WTC11 (cell line): ENCODE measurements at regions not wholly inside any gene's neighbourhood (a gene's known extent, or its start where the extent isn't known, plus 50 kb on each side); places are given as distances from the start of the nearest gene placed in this dataset.

Experiments
- EMX1 ChIP-seq: fragments of 250-450 bp; sonication (Bioruptor Pico); IDR thresholded peaks from 2 replicates; pipeline ENCODE4 v1.8.0; 2021; ENCODE audit warnings: mild to moderate bottlenecking
- ESRRA ChIP-seq: sonication (generic); formaldehyde crosslinking; IDR thresholded peaks from 2 replicates; pipeline ENCODE4 v1.8.1; 2022; ENCODE audit warnings: mild to moderate bottlenecking, missing genetic modification reagents, borderline replicate concordance
- ETV6 ChIP-seq: sonication (generic); formaldehyde crosslinking; IDR thresholded peaks from 2 replicates; pipeline ENCODE4 v1.8.1; 2022; ENCODE audit warnings: mild to moderate bottlenecking, missing genetic modification reagents
- FOXK1 ChIP-seq: sonication (generic); formaldehyde crosslinking; IDR thresholded peaks from 2 replicates; pipeline ENCODE4 v1.8.0; 2022; ENCODE audit warnings: mild to moderate bottlenecking, moderate library complexity, missing genetic modification reagents
- GABPB1 ChIP-seq: sonication (generic); formaldehyde crosslinking; IDR thresholded peaks from 2 replicates; pipeline ENCODE4 v1.8.1; 2023; ENCODE audit warnings: mild to moderate bottlenecking, missing genetic modification reagents
- IRF2 ChIP-seq: sonication (generic); formaldehyde crosslinking; IDR thresholded peaks from 2 replicates; pipeline ENCODE4 v1.8.0; 2022; ENCODE audit warnings: low read depth, missing genetic modification reagents, borderline replicate concordance
- NFATC4 ChIP-seq: fragments of 250-450 bp; sonication (Bioruptor Pico); IDR thresholded peaks from 2 replicates; pipeline ENCODE4 v1.9.0; 2021; ENCODE audit warnings: mild to moderate bottlenecking
- NR1H2 ChIP-seq: sonication (generic); formaldehyde crosslinking; IDR thresholded peaks from 2 replicates; pipeline ENCODE4 v1.9.0; 2021; ENCODE audit warnings: mild to moderate bottlenecking, moderate library complexity, missing genetic modification reagents
- RELA ChIP-seq: sonication (generic); formaldehyde crosslinking; IDR thresholded peaks from 2 replicates; pipeline ENCODE4 v1.8.1; 2022; ENCODE audit warnings: missing genetic modification reagents, mild to moderate bottlenecking, borderline replicate concordance
- SMAD4 ChIP-seq: sonication (generic); formaldehyde crosslinking; IDR thresholded peaks from 2 replicates; pipeline ENCODE4 v1.8.0; 2022; ENCODE audit warnings: mild to moderate bottlenecking, missing genetic modification reagents
- TEAD1 ChIP-seq: sonication (generic); formaldehyde crosslinking; IDR thresholded peaks from 2 replicates; pipeline ENCODE4 v1.8.0; 2022; ENCODE audit warnings: mild to moderate bottlenecking, missing genetic modification reagents
- TP53 ChIP-seq: sonication (generic); formaldehyde crosslinking; IDR thresholded peaks from 2 replicates; pipeline ENCODE4 v1.8.1; 2023; ENCODE audit warnings: mild to moderate bottlenecking, missing genetic modification reagents
- ZNF317 ChIP-seq: sonication (generic); formaldehyde crosslinking; IDR thresholded peaks from 2 replicates; pipeline ENCODE4 v1.8.1; 2023; ENCODE audit warnings: low read depth, mild to moderate bottlenecking, moderate library complexity, missing genetic modification reagents, borderline replicate concordance
- TF ChIP-seq, protein P1 (sequence below): fragments of 200-600 bp; IDR thresholded peaks from 2 replicates; pipeline ENCODE4 v1.8.0; 2022; ENCODE audit warnings: antibody characterized with exemption
- TF ChIP-seq, protein P2 (sequence below): sonication (generic); formaldehyde crosslinking; IDR thresholded peaks from 2 replicates; pipeline ENCODE4 v1.8.1; 2022; ENCODE audit warnings: low read depth, mild to moderate bottlenecking, moderate library complexity, missing genetic modification reagents, borderline replicate concordance
- TF ChIP-seq, protein P3 (sequence below): fragments of 250-450 bp; sonication (Bioruptor Pico); IDR thresholded peaks from 2 replicates; pipeline ENCODE4 v1.9.0; 2021; ENCODE audit warnings: mild to moderate bottlenecking
- TF ChIP-seq, protein P4 (sequence below): sonication (generic); formaldehyde crosslinking; IDR thresholded peaks from 2 replicates; pipeline ENCODE4 v1.8.1; 2023; ENCODE audit warnings: mild to moderate bottlenecking, missing genetic modification reagents
- TF ChIP-seq, protein P5 (sequence below): sonication (generic); formaldehyde crosslinking; IDR thresholded peaks from 2 replicates; pipeline ENCODE4 v1.8.1; 2022; ENCODE audit warnings: mild to moderate bottlenecking, missing genetic modification reagents, moderate library complexity, borderline replicate concordance
- TF ChIP-seq, protein P6 (sequence below): sonication (generic); formaldehyde crosslinking; conservative IDR thresholded peaks from 2 replicates; pipeline ENCODE4 v1.8.1; 2022; ENCODE audit warnings: mild to moderate bottlenecking, missing genetic modification reagents
- TF ChIP-seq, protein P7 (sequence below): sonication (generic); formaldehyde crosslinking; IDR thresholded peaks from 2 replicates; pipeline ENCODE4 v1.8.0; 2023; ENCODE audit warnings: mild to moderate bottlenecking, missing genetic modification reagents
- TF ChIP-seq, protein P8 (sequence below): fragments of 250-450 bp; sonication (Bioruptor Pico); IDR thresholded peaks from 2 replicates; pipeline ENCODE4 v1.9.0; 2021; ENCODE audit warnings: mild to moderate bottlenecking, borderline replicate concordance

DNA sequence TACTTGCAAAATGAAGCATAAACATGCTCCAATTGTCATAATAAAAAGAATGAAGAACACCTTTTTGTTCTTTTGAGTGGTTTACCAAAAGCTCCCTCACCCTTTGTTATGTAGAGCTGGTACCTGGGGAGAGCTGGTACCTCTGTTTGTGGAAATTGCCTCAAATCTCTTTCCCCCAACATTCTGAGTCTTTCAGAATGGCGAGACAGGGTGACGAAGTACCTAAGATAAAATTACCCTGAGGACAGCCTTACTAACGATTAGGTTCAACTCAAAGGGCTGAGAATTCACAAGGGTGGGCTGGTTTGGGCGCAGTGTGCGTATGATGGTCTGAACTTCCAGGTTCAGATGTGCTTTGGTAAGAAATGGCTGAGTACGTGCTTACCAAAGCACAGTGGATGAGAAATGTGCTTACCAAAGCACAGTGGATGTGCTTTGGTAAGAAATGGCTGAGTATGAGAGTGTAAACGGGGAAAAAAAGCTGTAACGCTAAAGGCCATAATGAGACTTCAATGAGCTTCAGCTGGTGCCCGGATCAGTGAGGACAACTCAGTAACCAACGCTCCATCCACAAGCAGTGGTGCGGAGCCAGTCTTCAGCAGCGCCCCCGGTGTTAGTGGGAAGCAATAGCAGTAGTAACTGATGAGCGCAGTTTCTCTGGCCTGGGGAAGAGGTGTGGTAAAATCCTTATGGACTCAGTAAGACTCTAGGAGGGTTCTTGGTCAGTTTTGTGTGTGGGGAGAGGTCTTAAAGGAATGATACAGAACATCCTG is 72.3 kb upstream of the LRIG1 start (continued):
- TF ChIP-seq, protein P1, sequence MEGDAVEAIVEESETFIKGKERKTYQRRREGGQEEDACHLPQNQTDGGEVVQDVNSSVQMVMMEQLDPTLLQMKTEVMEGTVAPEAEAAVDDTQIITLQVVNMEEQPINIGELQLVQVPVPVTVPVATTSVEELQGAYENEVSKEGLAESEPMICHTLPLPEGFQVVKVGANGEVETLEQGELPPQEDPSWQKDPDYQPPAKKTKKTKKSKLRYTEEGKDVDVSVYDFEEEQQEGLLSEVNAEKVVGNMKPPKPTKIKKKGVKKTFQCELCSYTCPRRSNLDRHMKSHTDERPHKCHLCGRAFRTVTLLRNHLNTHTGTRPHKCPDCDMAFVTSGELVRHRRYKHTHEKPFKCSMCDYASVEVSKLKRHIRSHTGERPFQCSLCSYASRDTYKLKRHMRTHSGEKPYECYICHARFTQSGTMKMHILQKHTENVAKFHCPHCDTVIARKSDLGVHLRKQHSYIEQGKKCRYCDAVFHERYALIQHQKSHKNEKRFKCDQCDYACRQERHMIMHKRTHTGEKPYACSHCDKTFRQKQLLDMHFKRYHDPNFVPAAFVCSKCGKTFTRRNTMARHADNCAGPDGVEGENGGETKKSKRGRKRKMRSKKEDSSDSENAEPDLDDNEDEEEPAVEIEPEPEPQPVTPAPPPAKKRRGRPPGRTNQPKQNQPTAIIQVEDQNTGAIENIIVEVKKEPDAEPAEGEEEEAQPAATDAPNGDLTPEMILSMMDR: peak; percentile 69
- no peak for TF ChIP-seq NR1H2 (CRISPR knock-in tag)
- no peak for TF ChIP-seq ZNF317 (CRISPR knock-in tag)
- TF ChIP-seq, protein P2, sequence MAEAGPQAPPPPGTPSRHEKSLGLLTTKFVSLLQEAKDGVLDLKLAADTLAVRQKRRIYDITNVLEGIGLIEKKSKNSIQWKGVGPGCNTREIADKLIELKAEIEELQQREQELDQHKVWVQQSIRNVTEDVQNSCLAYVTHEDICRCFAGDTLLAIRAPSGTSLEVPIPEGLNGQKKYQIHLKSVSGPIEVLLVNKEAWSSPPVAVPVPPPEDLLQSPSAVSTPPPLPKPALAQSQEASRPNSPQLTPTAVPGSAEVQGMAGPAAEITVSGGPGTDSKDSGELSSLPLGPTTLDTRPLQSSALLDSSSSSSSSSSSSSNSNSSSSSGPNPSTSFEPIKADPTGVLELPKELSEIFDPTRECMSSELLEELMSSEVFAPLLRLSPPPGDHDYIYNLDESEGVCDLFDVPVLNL (CRISPR knock-in tag): no peak
- TF ChIP-seq, protein P3, sequence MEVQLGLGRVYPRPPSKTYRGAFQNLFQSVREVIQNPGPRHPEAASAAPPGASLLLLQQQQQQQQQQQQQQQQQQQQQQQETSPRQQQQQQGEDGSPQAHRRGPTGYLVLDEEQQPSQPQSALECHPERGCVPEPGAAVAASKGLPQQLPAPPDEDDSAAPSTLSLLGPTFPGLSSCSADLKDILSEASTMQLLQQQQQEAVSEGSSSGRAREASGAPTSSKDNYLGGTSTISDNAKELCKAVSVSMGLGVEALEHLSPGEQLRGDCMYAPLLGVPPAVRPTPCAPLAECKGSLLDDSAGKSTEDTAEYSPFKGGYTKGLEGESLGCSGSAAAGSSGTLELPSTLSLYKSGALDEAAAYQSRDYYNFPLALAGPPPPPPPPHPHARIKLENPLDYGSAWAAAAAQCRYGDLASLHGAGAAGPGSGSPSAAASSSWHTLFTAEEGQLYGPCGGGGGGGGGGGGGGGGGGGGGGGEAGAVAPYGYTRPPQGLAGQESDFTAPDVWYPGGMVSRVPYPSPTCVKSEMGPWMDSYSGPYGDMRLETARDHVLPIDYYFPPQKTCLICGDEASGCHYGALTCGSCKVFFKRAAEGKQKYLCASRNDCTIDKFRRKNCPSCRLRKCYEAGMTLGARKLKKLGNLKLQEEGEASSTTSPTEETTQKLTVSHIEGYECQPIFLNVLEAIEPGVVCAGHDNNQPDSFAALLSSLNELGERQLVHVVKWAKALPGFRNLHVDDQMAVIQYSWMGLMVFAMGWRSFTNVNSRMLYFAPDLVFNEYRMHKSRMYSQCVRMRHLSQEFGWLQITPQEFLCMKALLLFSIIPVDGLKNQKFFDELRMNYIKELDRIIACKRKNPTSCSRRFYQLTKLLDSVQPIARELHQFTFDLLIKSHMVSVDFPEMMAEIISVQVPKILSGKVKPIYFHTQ (CRISPR knock-in tag): no peak
- TF ChIP-seq, protein P4, sequence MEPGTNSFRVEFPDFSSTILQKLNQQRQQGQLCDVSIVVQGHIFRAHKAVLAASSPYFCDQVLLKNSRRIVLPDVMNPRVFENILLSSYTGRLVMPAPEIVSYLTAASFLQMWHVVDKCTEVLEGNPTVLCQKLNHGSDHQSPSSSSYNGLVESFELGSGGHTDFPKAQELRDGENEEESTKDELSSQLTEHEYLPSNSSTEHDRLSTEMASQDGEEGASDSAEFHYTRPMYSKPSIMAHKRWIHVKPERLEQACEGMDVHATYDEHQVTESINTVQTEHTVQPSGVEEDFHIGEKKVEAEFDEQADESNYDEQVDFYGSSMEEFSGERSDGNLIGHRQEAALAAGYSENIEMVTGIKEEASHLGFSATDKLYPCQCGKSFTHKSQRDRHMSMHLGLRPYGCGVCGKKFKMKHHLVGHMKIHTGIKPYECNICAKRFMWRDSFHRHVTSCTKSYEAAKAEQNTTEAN: no peak
- TF ChIP-seq, protein P5, sequence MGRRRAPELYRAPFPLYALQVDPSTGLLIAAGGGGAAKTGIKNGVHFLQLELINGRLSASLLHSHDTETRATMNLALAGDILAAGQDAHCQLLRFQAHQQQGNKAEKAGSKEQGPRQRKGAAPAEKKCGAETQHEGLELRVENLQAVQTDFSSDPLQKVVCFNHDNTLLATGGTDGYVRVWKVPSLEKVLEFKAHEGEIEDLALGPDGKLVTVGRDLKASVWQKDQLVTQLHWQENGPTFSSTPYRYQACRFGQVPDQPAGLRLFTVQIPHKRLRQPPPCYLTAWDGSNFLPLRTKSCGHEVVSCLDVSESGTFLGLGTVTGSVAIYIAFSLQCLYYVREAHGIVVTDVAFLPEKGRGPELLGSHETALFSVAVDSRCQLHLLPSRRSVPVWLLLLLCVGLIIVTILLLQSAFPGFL: no peak
- no peak for TF ChIP-seq GABPB1 (CRISPR knock-in tag)
- TF ChIP-seq ESRRA (CRISPR knock-in tag): no peak
- TF ChIP-seq IRF2 (CRISPR knock-in tag): no peak
- TF ChIP-seq, protein P6, sequence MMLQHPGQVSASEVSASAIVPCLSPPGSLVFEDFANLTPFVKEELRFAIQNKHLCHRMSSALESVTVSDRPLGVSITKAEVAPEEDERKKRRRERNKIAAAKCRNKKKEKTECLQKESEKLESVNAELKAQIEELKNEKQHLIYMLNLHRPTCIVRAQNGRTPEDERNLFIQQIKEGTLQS (CRISPR knock-in tag): no peak
- TF ChIP-seq, protein P7, sequence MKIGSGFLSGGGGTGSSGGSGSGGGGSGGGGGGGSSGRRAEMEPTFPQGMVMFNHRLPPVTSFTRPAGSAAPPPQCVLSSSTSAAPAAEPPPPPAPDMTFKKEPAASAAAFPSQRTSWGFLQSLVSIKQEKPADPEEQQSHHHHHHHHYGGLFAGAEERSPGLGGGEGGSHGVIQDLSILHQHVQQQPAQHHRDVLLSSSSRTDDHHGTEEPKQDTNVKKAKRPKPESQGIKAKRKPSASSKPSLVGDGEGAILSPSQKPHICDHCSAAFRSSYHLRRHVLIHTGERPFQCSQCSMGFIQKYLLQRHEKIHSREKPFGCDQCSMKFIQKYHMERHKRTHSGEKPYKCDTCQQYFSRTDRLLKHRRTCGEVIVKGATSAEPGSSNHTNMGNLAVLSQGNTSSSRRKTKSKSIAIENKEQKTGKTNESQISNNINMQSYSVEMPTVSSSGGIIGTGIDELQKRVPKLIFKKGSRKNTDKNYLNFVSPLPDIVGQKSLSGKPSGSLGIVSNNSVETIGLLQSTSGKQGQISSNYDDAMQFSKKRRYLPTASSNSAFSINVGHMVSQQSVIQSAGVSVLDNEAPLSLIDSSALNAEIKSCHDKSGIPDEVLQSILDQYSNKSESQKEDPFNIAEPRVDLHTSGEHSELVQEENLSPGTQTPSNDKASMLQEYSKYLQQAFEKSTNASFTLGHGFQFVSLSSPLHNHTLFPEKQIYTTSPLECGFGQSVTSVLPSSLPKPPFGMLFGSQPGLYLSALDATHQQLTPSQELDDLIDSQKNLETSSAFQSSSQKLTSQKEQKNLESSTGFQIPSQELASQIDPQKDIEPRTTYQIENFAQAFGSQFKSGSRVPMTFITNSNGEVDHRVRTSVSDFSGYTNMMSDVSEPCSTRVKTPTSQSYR (CRISPR knock-in tag): 0 out of 2 replicates have a peak, but pooled peaks have one; percentile 30
- TF ChIP-seq SMAD4 (CRISPR knock-in tag): no peak
- TF ChIP-seq FOXK1 (CRISPR knock-in tag): peak; percentile 62
- TF ChIP-seq NFATC4 (CRISPR knock-in tag): no peak
- no peak; the same call in 1 of the 2 replicates for TF ChIP-seq EMX1 (CRISPR knock-in tag)
- TF ChIP-seq ETV6 (CRISPR knock-in tag): no peak
- TF ChIP-seq RELA: no peak
- TF ChIP-seq TEAD1: peak; percentile 43; the same call in 1 of the 2 replicates
- TF ChIP-seq TP53: no peak
- TF ChIP-seq, protein P8, sequence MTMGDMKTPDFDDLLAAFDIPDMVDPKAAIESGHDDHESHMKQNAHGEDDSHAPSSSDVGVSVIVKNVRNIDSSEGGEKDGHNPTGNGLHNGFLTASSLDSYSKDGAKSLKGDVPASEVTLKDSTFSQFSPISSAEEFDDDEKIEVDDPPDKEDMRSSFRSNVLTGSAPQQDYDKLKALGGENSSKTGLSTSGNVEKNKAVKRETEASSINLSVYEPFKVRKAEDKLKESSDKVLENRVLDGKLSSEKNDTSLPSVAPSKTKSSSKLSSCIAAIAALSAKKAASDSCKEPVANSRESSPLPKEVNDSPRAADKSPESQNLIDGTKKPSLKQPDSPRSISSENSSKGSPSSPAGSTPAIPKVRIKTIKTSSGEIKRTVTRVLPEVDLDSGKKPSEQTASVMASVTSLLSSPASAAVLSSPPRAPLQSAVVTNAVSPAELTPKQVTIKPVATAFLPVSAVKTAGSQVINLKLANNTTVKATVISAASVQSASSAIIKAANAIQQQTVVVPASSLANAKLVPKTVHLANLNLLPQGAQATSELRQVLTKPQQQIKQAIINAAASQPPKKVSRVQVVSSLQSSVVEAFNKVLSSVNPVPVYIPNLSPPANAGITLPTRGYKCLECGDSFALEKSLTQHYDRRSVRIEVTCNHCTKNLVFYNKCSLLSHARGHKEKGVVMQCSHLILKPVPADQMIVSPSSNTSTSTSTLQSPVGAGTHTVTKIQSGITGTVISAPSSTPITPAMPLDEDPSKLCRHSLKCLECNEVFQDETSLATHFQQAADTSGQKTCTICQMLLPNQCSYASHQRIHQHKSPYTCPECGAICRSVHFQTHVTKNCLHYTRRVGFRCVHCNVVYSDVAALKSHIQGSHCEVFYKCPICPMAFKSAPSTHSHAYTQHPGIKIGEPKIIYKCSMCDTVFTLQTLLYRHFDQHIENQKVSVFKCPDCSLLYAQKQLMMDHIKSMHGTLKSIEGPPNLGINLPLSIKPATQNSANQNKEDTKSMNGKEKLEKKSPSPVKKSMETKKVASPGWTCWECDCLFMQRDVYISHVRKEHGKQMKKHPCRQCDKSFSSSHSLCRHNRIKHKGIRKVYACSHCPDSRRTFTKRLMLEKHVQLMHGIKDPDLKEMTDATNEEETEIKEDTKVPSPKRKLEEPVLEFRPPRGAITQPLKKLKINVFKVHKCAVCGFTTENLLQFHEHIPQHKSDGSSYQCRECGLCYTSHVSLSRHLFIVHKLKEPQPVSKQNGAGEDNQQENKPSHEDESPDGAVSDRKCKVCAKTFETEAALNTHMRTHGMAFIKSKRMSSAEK (CRISPR knock-in tag): peak; percentile 6; the same call in 1 of the 2 replicates
